GM12891 (cell line): ENCODE measurements at regions not wholly inside any gene's neighbourhood (a gene's known extent, or its start where the extent isn't known, plus 50 kb on each side); places are given as distances from the start of the nearest gene placed in this dataset.
"Not testable (repeated sequence)": the region's sequence is repeated elsewhere in the genome, so short reads cannot be mapped to it uniquely, and the experiment has no call there.

Experiments used
- POLR2A ChIP-seq: IDR thresholded peaks from 2 replicates; pipeline ENCODE4 v1.6.1; 2011; ENCODE audit warnings: low read depth, low read length, control low read depth
- TAF1 ChIP-seq: IDR thresholded peaks from 2 replicates; pipeline ENCODE4 v1.6.1; 2011; ENCODE audit warnings: low read depth, low read length, control low read depth

DNA sequence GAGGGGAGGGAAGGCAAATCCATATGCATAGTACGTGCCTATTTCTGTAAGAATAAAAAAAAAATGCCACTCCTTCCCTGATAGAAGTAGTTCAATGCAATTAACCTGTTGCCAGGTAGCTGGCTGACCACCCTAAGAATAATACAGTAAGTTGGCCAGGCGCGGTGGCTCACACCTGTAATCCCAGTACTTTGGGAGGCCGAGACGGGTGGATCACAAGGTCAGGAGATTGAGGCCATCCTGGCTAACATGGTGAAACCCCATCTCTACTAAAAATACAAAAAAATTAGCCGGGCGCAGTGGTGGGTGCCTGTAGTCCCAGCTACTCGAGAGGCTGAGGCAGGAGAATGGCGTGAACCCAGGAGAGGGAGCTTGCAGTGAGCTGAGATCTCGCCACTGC is 510.3 kb downstream of the PRDM9 start:
- TF ChIP-seq TAF1, POLR2A: not testable (repeated sequence)
